Suprapubic skin (tissue), 4 donors: ENCODE measurements at regions not wholly inside any gene's neighbourhood (a gene's known extent, or its start where the extent isn't known, plus 50 kb on each side); places are given as distances from the start of the nearest gene placed in this dataset.

Experiments
- EP300 ChIP-seq: sonication (generic); formaldehyde crosslinking; IDR thresholded peaks from one replicate; pipeline ENCODE4 v1.6.1; 2017; ENCODE audit warnings: antibody characterized with exemption
- POLR2A ChIP-seq, 2 donors: fragments of 450-650 bp; IDR thresholded peaks; one replicate each; pipeline ENCODE4 v1.6.1; 2017; ENCODE audit warnings: antibody characterized with exemption in 2 of 2, mild to moderate bottlenecking in 2 of 2, moderate library complexity in 2 of 2
- POLR2AphosphoS5 ChIP-seq, 3 donors: sonication (generic); formaldehyde crosslinking; IDR thresholded peaks; one replicate each; pipeline ENCODE4 v1.6.1; 2017; ENCODE audit warnings: antibody characterized with exemption in 3 of 3

DNA sequence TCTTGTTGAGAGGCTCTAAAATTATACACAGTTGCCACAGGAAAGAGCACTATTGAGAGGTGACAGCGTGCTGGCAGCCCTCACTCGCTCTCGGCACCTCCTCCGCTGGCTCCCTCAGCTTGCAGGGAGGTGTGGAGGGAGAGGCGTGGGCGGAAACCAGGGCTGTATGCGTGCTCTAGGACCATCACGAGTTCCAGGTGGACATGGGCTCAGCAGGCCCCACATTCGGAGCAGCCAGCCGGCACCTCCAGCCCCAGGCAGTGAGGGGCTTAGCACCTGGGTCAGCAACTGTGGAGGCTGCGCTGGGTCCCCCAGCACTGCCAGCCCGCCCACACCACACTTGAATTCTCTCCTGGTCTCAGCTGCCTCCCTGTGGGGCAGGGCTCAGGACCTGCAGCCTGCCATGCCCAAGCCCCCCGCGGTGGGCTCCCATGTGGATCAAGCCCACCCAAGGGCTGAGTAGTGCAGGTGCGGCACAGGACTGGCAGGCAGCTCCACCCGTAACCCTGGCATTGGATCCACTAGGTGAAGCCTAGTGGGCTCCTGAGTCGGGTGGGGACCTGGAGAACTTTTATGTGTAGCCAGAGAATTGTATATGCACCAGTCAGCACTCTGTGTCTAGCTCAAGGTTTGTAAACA is 460.6 kb upstream of the ALCAM start:
- TF ChIP-seq EP300: no peak
- no peak for TF ChIP-seq POLR2AphosphoS5 (IDR thresholded peaks at IDR 0.05)
- no peak for TF ChIP-seq POLR2A (IDR thresholded peaks at IDR 0.05)
